ENCODE measurements at regions not wholly inside any gene's neighbourhood (a gene's known extent, or its start where the extent isn't known, plus 50 kb on each side); places are given as distances from the start of the nearest gene placed in this dataset.

DNA sequence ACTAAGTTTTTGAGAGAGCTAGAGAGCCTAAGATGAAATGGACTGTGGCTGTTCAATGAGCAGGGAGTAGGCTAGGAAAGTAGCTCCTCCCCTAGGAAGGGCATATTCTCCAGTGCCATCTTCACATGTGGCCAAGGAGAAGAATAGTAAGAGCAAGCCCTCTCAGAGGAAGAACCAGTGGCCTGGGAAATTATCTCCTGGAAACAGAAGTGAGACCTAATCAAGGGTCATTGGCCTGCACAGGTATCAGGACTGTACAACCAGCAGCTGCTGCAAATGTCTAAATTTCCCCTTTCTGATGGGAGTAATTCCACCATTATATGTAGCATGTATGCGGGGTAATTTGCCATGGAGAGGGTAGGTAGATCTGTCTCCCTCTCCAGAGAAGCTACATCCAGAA lies 334.8 kb upstream of the RASGEF1B start:
- peaks cover 6 to 16% of the 10 kb centered on the region in 2 donors for H3K27me3 Mint-ChIP-seq (ENCODE audit: low read depth in 2 of 2)
- no peaks in the 10 kb centered on the region for H3K4me1 Mint-ChIP-seq
- H3K4me3 ChIP-seq (ENCODE audit: low read length) = no peak overlapping the region
- DNase-seq (no peak), ATAC-seq (no peak)
- H3K27me3 ChIP-seq (ENCODE audit: control insufficient read depth, insufficient read depth, low read length) = no peaks in the 10 kb centered on the region
- H3K27ac Mint-ChIP-seq = no peak overlapping the region
- no peak overlapping the region for H3K4me3 Mint-ChIP-seq
- no peak overlapping the region for H3K27ac ChIP-seq (ENCODE audit: low read length)
- intact Hi-C loops (cut with micrococcal nuclease) = no loop called here
- 100% methylated on average over 1 of the region's 1 CpG for WGBS (ENCODE audit: insufficient coverage)
- no peaks in the 10 kb centered on the region for H3K9me3 Mint-ChIP-seq
- H3K4me1 ChIP-seq (ENCODE audit: control insufficient read depth, insufficient read depth, low read length) = no peaks in the 10 kb centered on the region
- H3K9me3 ChIP-seq (ENCODE audit: control insufficient read depth, insufficient read depth, low read length) = no peaks in the 10 kb centered on the region
- no peaks in the 10 kb centered on the region for H3K36me3 Mint-ChIP-seq
- no peaks in the 10 kb centered on the region for H3K36me3 ChIP-seq (ENCODE audit: control insufficient read depth, insufficient read depth, low read length)
- TF ChIP-seq, protein P1, sequence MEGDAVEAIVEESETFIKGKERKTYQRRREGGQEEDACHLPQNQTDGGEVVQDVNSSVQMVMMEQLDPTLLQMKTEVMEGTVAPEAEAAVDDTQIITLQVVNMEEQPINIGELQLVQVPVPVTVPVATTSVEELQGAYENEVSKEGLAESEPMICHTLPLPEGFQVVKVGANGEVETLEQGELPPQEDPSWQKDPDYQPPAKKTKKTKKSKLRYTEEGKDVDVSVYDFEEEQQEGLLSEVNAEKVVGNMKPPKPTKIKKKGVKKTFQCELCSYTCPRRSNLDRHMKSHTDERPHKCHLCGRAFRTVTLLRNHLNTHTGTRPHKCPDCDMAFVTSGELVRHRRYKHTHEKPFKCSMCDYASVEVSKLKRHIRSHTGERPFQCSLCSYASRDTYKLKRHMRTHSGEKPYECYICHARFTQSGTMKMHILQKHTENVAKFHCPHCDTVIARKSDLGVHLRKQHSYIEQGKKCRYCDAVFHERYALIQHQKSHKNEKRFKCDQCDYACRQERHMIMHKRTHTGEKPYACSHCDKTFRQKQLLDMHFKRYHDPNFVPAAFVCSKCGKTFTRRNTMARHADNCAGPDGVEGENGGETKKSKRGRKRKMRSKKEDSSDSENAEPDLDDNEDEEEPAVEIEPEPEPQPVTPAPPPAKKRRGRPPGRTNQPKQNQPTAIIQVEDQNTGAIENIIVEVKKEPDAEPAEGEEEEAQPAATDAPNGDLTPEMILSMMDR (IDR thresholded peaks at IDR 0.05) = no peak

DNA sequence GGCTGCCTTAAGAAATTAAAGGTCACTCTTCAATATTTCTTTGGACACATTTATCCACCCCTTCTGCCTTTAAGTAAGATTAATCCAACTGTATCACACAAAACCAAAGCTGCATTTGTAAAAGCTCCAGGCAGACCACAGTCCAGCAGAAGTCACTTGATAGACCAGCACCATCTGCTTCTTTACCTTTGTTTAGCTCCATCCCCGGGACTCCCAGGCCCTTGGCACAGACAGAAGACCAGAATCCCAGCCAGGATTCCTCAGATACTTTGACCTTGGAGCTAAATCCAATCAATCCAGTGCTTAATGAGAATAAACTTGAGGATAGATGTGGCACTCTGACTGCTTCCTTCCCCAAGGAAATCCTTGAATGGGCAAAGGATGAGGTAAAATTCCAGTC lies 333.1 kb upstream of the RASGEF1B start:
- DNase-seq = no peak
- H3K27me3 ChIP-seq (ENCODE audit: control insufficient read depth, insufficient read depth, low read length) = no peaks in the 10 kb centered on the region
- H3K4me1 ChIP-seq (ENCODE audit: control insufficient read depth, insufficient read depth, low read length) = no peaks in the 10 kb centered on the region
- Mint-ChIP-seq H3K27me3 (ENCODE audit: low read depth in 2 of 2) (peaks cover 3 to 12% of the 10 kb centered on the region in 2 donors), H3K9me3 (no peaks in the 10 kb centered on the region), H3K36me3 (no peaks in the 10 kb centered on the region), H3K4me3 (no peak overlapping the region), H3K27ac (no peak overlapping the region), H3K4me1 (no peaks in the 10 kb centered on the region)
- no peaks in the 10 kb centered on the region for H3K9me3 ChIP-seq (ENCODE audit: control insufficient read depth, insufficient read depth, low read length)
- no peak for ATAC-seq
- H3K27ac ChIP-seq (ENCODE audit: low read length) = no peak overlapping the region
- H3K36me3 ChIP-seq (ENCODE audit: control insufficient read depth, insufficient read depth, low read length) = no peaks in the 10 kb centered on the region
- WGBS (ENCODE audit: insufficient coverage) = 45% methylated on average over 1 of the region's 1 CpG
- TF ChIP-seq, protein P1 (IDR thresholded peaks at IDR 0.05) = no peak
- intact Hi-C loops (cut with micrococcal nuclease) = no loop called here
- H3K4me3 ChIP-seq (ENCODE audit: low read length) = no peak overlapping the region

DNA sequence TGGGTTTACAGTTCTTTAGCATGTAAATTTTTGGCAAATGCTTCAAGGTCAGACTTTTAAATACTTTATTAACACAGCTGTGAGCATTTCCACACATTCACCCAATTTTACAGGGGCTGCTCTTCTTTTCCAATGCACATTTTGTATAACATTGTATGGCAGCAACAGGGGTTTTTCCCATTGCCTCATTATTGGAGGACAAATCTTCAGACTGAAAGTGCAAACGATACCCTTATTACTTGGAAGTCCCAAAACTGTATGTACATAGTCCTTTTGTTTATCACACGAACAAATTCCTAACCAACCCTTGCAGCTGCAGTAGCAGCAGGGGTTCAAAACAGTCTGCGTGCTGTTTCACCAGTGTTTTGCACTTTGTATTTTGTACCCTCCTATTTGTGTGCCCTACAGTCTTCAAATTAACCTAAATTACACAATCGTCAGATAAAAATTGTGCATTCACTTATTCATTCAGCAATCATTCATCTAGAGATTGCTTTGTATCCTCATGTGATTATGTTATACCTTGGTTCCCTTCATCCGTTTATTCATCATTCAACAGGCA lies 330.7 kb upstream of the RASGEF1B start:
- H3K36me3 Mint-ChIP-seq = no peaks in the 10 kb centered on the region
- no peaks in the 10 kb centered on the region for H3K9me3 Mint-ChIP-seq
- ATAC-seq (no peak), DNase-seq (no peak)
- Histone ChIP-seq H3K4me3 (ENCODE audit: low read length) (no peak overlapping the region), H3K27me3 (ENCODE audit: control insufficient read depth, insufficient read depth, low read length) (no peaks in the 10 kb centered on the region), H3K4me1 (ENCODE audit: control insufficient read depth, insufficient read depth, low read length) (no peaks in the 10 kb centered on the region), H3K9me3 (ENCODE audit: control insufficient read depth, insufficient read depth, low read length) (no peaks in the 10 kb centered on the region), H3K27ac (ENCODE audit: low read length) (no peak overlapping the region), H3K36me3 (ENCODE audit: control insufficient read depth, insufficient read depth, low read length) (no peaks in the 10 kb centered on the region)
- H3K27me3 Mint-ChIP-seq (ENCODE audit: low read depth in 2 of 2) = peaks cover 3 to 9% of the 10 kb centered on the region in 2 donors
- H3K4me3 Mint-ChIP-seq = no peak overlapping the region
- 65% methylated on average over 5 of the region's 5 CpGs for WGBS (ENCODE audit: insufficient coverage)
- H3K4me1 Mint-ChIP-seq = peaks cover 0 to 1% of the 10 kb centered on the region in 2 donors
- TF ChIP-seq, protein P1 (IDR thresholded peaks at IDR 0.05) = no peak
- intact Hi-C loops (cut with micrococcal nuclease) = no loop called here
- H3K27ac Mint-ChIP-seq = no peak overlapping the region

DNA sequence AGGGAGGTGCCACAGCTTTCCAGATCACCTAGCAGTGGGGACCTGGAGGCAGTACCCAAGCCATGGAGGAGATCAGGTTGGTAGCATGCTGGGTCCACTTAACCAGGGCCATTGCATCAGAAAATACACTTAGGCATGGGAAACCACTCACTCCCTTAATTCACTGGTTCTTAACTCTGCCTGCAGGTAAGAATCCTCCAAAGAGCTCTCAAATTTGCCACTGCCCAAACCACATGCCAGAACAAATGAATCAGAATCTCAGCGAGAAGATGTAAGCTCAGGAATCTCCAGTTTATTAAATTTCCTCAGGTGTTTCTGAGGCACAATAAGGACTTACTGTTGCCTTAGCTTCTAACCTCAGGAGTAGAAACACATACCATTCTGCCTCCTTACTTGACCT lies 327.7 kb upstream of the RASGEF1B start:
- DNase-seq (no peak), ATAC-seq (no peak)
- H3K4me3 Mint-ChIP-seq = no peak overlapping the region
- H3K4me1 Mint-ChIP-seq = peaks cover 9 to 12% of the 10 kb centered on the region in 2 donors
- H3K27ac Mint-ChIP-seq = no peak overlapping the region
- TF ChIP-seq, protein P1 (IDR thresholded peaks at IDR 0.05) = no peak
- WGBS (ENCODE audit: insufficient coverage) = 83% methylated on average over 1 of the region's 1 CpG
- H3K27me3 ChIP-seq (ENCODE audit: control insufficient read depth, insufficient read depth, low read length) = no peaks in the 10 kb centered on the region
- no peak overlapping the region for H3K27ac ChIP-seq (ENCODE audit: low read length)
- H3K9me3 ChIP-seq (ENCODE audit: control insufficient read depth, insufficient read depth, low read length) = no peaks in the 10 kb centered on the region
- no peaks in the 10 kb centered on the region for H3K9me3 Mint-ChIP-seq
- peaks cover 3 to 7% of the 10 kb centered on the region in 2 donors for H3K27me3 Mint-ChIP-seq (ENCODE audit: low read depth in 2 of 2)
- H3K4me1 ChIP-seq (ENCODE audit: control insufficient read depth, insufficient read depth, low read length) = no peaks in the 10 kb centered on the region
- H3K36me3 ChIP-seq (ENCODE audit: control insufficient read depth, insufficient read depth, low read length) = no peaks in the 10 kb centered on the region
- no peak overlapping the region for H3K4me3 ChIP-seq (ENCODE audit: low read length)
- intact Hi-C loops (cut with micrococcal nuclease) = no loop called here
- H3K36me3 Mint-ChIP-seq = no peaks in the 10 kb centered on the region

Data from natural killer cell (primary cell).